NCI-H187 (cell line): ENCODE measurements at regions not wholly inside any gene's neighbourhood (a gene's known extent, or its start where the extent isn't known, plus 50 kb on each side); places are given as distances from the start of the nearest gene placed in this dataset.
"Not testable (repeated sequence)": the region's sequence is repeated elsewhere in the genome, so short reads cannot be mapped to it uniquely, and the experiment has no call there.

Experiments
- DNase-seq, 2 experiments: peaks; one replicate each; lab custom pipeline; 2025; lab: John Stamatoyannopoulos, UW

- no peak for DNase-seq
Measured at GRCh38 chr12:72162875-72163274, 109.3 kb upstream of the TRHDE start.

GRCh38 chr12:72168851-72169250, 103.3 kb upstream of the TRHDE start:
- no peak for DNase-seq

- no peak for DNase-seq
Measured at GRCh38 chr12:72173974-72174373, 98.2 kb upstream of the TRHDE start.

- DNase-seq, result no peak
Measured at GRCh38 chr12:72178244-72178643, 93.9 kb upstream of the TRHDE start.

- DNase-seq, result no peak
Measured at GRCh38 chr12:72178871-72179270, 93.3 kb upstream of the TRHDE start.

- no peak for DNase-seq
Measured at GRCh38 chr12:72179841-72180240, 92.3 kb upstream of the TRHDE start.

GRCh38 chr12:72184971-72185533, 87.1 kb upstream of the TRHDE start:
- not testable (repeated sequence) for DNase-seq

- DNase-seq, result no peak
Measured at GRCh38 chr12:72189266-72189665, 82.9 kb upstream of the TRHDE start.

GRCh38 chr12:72191761-72192160, 80.4 kb upstream of the TRHDE start:
- DNase-seq, result no peak

GRCh38 chr12:72197790-72198189, 74.4 kb upstream of the TRHDE start:
- DNase-seq, result no peak

- DNase-seq, result no peak
Measured at GRCh38 chr12:72201457-72201856, 70.7 kb upstream of the TRHDE start.

GRCh38 chr12:72203764-72204335, 68.3 kb upstream of the TRHDE start:
- no peak for DNase-seq

- DNase-seq, result peak; percentile 4 to 19
Measured at GRCh38 chr12:72207079-72207478, 65.1 kb upstream of the TRHDE start.

- DNase-seq, result no peak
Measured at GRCh38 chr12:72207486-72208409, 64.4 kb upstream of the TRHDE start.

GRCh38 chr12:72209086-72209485, 63.1 kb upstream of the TRHDE start:
- DNase-seq, result no peak

- no peak for DNase-seq
Measured at GRCh38 chr12:72214163-72214562, 58.0 kb upstream of the TRHDE start.

- not testable (repeated sequence) for DNase-seq
Measured at GRCh38 chr12:72215287-72215686, 56.9 kb upstream of the TRHDE start.

- DNase-seq, result no peak
Measured at GRCh38 chr12:72219937-72220336, 52.2 kb upstream of the TRHDE start.
